Transverse colon (tissue), 4 donors: ENCODE measurements at regions not wholly inside any gene's neighbourhood (a gene's known extent, or its start where the extent isn't known, plus 50 kb on each side); places are given as distances from the start of the nearest gene placed in this dataset.

Experiments
- DNase-seq: peaks from one replicate; pipeline ENCODE4 v3.0.0-alpha.2; 2019
- H3K27ac ChIP-seq, 4 donors: fragments of 200-600 bp; sonication (generic); 2 replicates each; pipeline ENCODE4 v1.5.1; 2016 to 2018; ENCODE audit warnings: inconsistent platforms in 4 of 4
- H3K27me3 ChIP-seq: fragments of 200-600 bp; sonication (generic); 2 replicates; pipeline ENCODE4 v1.5.1; 2017; ENCODE audit warnings: inconsistent platforms
- H3K36me3 ChIP-seq, 4 donors: fragments of 200-600 bp; sonication (generic); 2 replicates each; pipeline ENCODE4 v1.5.1; 2017 to 2019; ENCODE audit warnings: inconsistent platforms in 4 of 4
- H3K4me1 ChIP-seq, 4 donors: fragments of 200-600 bp; sonication (generic); 2 replicates each; pipeline ENCODE4 v1.5.1; 2017 to 2020; ENCODE audit warnings: inconsistent platforms in 4 of 4
- H3K4me3 ChIP-seq, 4 donors: fragments of 200-600 bp; sonication (generic); 1 replicate in 1 of 4; 2 replicates in 3 of 4; pipeline versions ENCODE4 v1.5.1 to v1.6.1; 2017 to 2019; ENCODE audit warnings: inconsistent platforms in 4 of 4
- H3K9me3 ChIP-seq, 2 donors: fragments of 200-600 bp; sonication (generic); 2 replicates each; pipeline ENCODE4 v1.5.1; 2017 to 2019; ENCODE audit warnings: inconsistent platforms in 2 of 2
- CTCF ChIP-seq, 5 experiments: fragments of 200-600 bp in 3 of 5; fragments of 450-650 bp in 2 of 5; sonication (generic) in 3 of 5; IDR thresholded peaks; 1 replicate in 2 of 5; 2 replicates in 3 of 5; pipeline ENCODE4 v1.5.1; 2016 to 2017; ENCODE audit warnings: antibody characterized with exemption in 5 of 5, inconsistent platforms in 3 of 5, mild to moderate bottlenecking in 2 of 5, moderate library complexity in 1 of 5
- EP300 ChIP-seq: sonication (generic); formaldehyde crosslinking; IDR thresholded peaks from one replicate; pipeline ENCODE4 v1.6.1; 2017; ENCODE audit warnings: antibody characterized with exemption, low read depth
- POLR2A ChIP-seq: fragments of 450-650 bp; IDR thresholded peaks from one replicate; pipeline ENCODE4 v1.6.1; 2016; ENCODE audit warnings: antibody characterized with exemption, mild to moderate bottlenecking, moderate library complexity
- POLR2AphosphoS5 ChIP-seq, 3 donors: sonication (generic); formaldehyde crosslinking; IDR thresholded peaks; one replicate each; pipeline ENCODE4 v1.6.1; 2016; ENCODE audit warnings: antibody characterized with exemption in 3 of 3
- WGBS, 2 donors: methylation state at CpG; one replicate each; pipeline ENCODE4 v1.1.5; 2018; ENCODE audit warnings: low coverage in 1 of 2; 5-methylcytosine and 5-hydroxymethylcytosine counted together
- in situ Hi-C, 4 donors: fragments of 200-750 bp; cut with MboI; loops; one replicate each; pipeline versions ENCODE4 v1.15.0 to v1.15.1; 2017; ENCODE audit warnings: low sequenced_read_pairs in 3 of 4, low pct_ligation_motif_present in 1 of 4, low pct_unique_long_range_greater_than_20kb in 1 of 4
- intact Hi-C: fragments of 100-400 bp; cut with DNase I; formaldehyde crosslinking; loops from one replicate; pipeline ENCODE4 v1.15.1; 2023; ENCODE audit warnings: low total_unique reads

DNA sequence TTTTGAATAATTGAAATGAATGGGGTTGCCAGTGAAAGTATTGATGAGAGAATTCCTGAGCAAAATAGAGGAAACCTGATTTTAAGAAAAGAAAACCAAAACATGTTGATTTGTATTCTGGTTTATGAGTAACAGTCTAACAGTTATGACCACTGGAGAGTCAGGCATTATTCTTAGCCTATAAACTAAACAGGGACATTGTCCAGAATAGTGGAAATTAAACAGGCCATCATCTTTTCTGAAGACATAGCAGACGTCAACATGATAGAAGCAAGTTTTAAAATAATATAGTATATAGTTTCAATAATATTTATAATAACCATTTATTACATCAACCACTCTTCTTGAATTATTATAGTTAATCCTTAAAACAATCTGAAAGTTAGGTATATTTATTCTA, 178.3 kb upstream of the MPDZ start:
- TF ChIP-seq EP300 (no peak), CTCF (IDR thresholded peaks at IDR 0.05) (no peak), POLR2A (no peak), POLR2AphosphoS5 (IDR thresholded peaks at IDR 0.05) (no peak)
- no peaks in the 10 kb centered on the region for H3K36me3 ChIP-seq
- H3K27me3 ChIP-seq = no peaks in the 10 kb centered on the region
- in situ Hi-C loops (no loop called here), intact Hi-C loops (no loop called here)
- H3K9me3 ChIP-seq = no peaks in the 10 kb centered on the region
- H3K27ac ChIP-seq = no peak overlapping the region
- DNase-seq = no peak
- no peak overlapping the region for H3K4me3 ChIP-seq
- H3K4me1 ChIP-seq = no peaks in the 10 kb centered on the region
- 72 to 83% methylated on average over 1 of the region's 1 CpG for whole genome bisulfite sequencing, 2 donors

- no peaks in the 10 kb centered on the region for H3K4me1 ChIP-seq
- intact Hi-C loops = no loop called here
- WGBS, 2 donors = 68 to 75% methylated on average over 2 to 3 of the region's 3 CpGs
- H3K36me3 ChIP-seq = no peaks in the 10 kb centered on the region
- no peak for DNase-seq
- H3K27ac ChIP-seq = no peak overlapping the region
- H3K4me3 ChIP-seq = no peak overlapping the region
- no peaks in the 10 kb centered on the region for H3K27me3 ChIP-seq
- no peaks in the 10 kb centered on the region for H3K9me3 ChIP-seq
- TF ChIP-seq CTCF (IDR thresholded peaks at IDR 0.05) (no peak), EP300 (no peak), POLR2AphosphoS5 (IDR thresholded peaks at IDR 0.05) (no peak), POLR2A (no peak)
- in situ Hi-C loops = no loop called here
Observed at GRCh38 chr9:13450723-13451122, 171.2 kb upstream of the MPDZ start.

- no peaks in the 10 kb centered on the region for H3K4me1 ChIP-seq
- H3K27me3 ChIP-seq = peaks cover 2% of the 10 kb centered on the region
- no peak overlapping the region for H3K27ac ChIP-seq
- H3K4me3 ChIP-seq = no peak overlapping the region
- in situ Hi-C loops = loop anchor here in 1 of 4 donors (25.0 kb wide), 2 partner anchors 639 to 939 kb away; no protein-coding TSS in a partner anchor
- intact Hi-C loops = no loop called here
- H3K9me3 ChIP-seq = no peaks in the 10 kb centered on the region
- WGBS, 2 donors = 86 to 94% methylated on average over 2 of the region's 2 CpGs
- TF ChIP-seq POLR2AphosphoS5 (IDR thresholded peaks at IDR 0.05) (no peak), POLR2A (no peak), CTCF (IDR thresholded peaks at IDR 0.05) (no peak), EP300 (no peak)
- DNase-seq = no peak
- H3K36me3 ChIP-seq = no peaks in the 10 kb centered on the region
Observed at GRCh38 chr9:13448482-13448881, 169.0 kb upstream of the MPDZ start.

- H3K27ac ChIP-seq = no peak overlapping the region
- H3K9me3 ChIP-seq = no peaks in the 10 kb centered on the region
- in situ Hi-C loops = loop anchor here in 1 of 4 donors (25.0 kb wide), 2 partner anchors 639 to 939 kb away; no protein-coding TSS in a partner anchor
- H3K27me3 ChIP-seq = peaks cover 6% of the 10 kb centered on the region
- TF ChIP-seq CTCF (IDR thresholded peaks at IDR 0.05) (no peak), POLR2A (no peak), POLR2AphosphoS5 (IDR thresholded peaks at IDR 0.05) (no peak), EP300 (no peak)
- intact Hi-C loops = no loop called here
- 0 to 16% methylated on average over 2 to 3 of the region's 3 CpGs for WGBS, 2 donors
- H3K36me3 ChIP-seq = no peaks in the 10 kb centered on the region
- no peak for DNase-seq
- no peak overlapping the region for H3K4me3 ChIP-seq
- no peaks in the 10 kb centered on the region for H3K4me1 ChIP-seq
Observed at GRCh38 chr9:13447843-13448422, 168.4 kb upstream of the MPDZ start.
